ENCODE measurements at regions not wholly inside any gene's neighbourhood (a gene's known extent, or its start where the extent isn't known, plus 50 kb on each side); places are given as distances from the start of the nearest gene placed in this dataset.

DNA sequence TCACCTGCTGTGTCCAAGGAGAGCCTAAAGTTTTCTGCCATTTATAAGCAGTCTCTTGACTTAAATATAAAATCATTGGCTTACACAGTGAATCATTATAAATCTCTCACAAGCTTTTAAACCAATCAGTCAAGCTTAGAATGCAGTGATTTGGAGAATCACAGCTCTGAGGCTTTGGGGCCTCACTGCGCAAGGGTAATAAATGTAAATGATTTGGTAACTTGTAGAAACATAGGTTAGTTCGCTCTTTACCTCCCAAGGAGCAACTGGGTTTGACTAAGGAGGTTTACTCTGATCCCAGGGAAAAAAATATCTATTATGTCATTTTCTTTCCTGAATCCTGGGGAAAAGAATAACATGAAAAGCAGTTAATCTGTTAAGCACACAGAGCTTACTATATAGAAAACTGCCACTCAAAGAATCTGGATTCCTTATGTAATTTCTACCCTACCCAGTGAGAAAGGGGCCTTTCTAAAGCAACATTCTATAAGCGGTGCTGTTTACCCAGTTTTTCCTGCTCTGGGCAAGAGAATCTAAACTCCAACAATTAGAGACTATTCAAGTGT is 128.2 kb downstream of the MZT1 start:
- Histone ChIP-seq H3K36me3 (ENCODE audit: insufficient read depth, low read length) (no peaks in the 10 kb centered on the region), H3K4me1 (ENCODE audit: insufficient read depth, low read length, poor library complexity, severe bottlenecking) (no peaks in the 10 kb centered on the region), H4K20me1 (ENCODE audit: insufficient read depth, low read length, poor library complexity, severe bottlenecking) (no peaks in the 10 kb centered on the region), H3K4me2 (ENCODE audit: low read depth, low read length, poor library complexity, severe bottlenecking) (no peak overlapping the region), H3F3A (ENCODE audit: low read depth) (no peaks in the 10 kb centered on the region), H3K4me3 (ENCODE audit: low read length, poor library complexity, severe bottlenecking) (no peak overlapping the region), H3K79me2 (ENCODE audit: insufficient read depth, low read length) (no peaks in the 10 kb centered on the region), H3K27me3 (ENCODE audit: insufficient read depth, low read length, poor library complexity, severe bottlenecking) (no peaks in the 10 kb centered on the region), H3K9me3 (ENCODE audit: insufficient read depth, low read depth, low read length) (no peaks in the 10 kb centered on the region), H3K9ac (ENCODE audit: low read depth, low read length, poor library complexity, severe bottlenecking) (no peak overlapping the region), H2AFZ (ENCODE audit: low read length) (no peak overlapping the region), H3K9me2 (replicated peaks; ENCODE audit: low read depth, low read length) (no peaks in the 10 kb centered on the region)
- no peak for TF ChIP-seq EZH2phosphoT487 (IDR thresholded peaks at IDR 0.05; ENCODE audit: borderline replicate concordance)
- TF ChIP-seq CTCF (conservative IDR thresholded peaks at IDR 0.05; ENCODE audit: low read length) = no peak

DNA sequence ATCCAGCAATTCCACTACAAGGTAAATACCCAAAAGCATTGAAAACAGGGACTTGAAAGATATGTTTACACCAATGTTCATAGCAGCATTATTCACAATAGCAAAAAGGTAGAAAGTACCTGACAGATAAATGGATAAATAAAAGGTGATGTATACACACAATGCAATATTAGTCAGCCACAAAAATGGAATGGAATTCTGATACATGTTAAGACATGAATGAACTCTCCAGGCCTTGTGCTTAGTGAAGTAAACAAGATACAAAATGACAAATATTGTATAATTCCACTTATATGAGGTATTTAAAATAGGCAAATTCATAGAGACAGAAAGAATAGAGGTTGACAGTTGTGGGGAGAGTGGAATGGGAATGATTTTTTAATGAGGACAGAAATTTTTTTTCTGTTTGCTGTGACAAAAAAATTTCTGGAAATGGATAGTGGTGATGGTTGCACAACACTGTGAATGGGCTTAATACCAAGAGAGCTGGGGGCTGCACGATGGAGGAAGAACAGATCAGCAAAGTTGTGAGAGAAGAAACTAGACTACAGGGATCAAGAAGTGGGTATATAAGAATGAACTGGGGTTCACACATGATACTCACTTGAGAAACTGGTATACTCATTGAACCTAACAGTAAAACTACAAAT is 137.2 kb downstream of the MZT1 start:
- Histone ChIP-seq H2AFZ (ENCODE audit: low read length) (no peak overlapping the region), H3K9me3 (ENCODE audit: insufficient read depth, low read depth, low read length) (no peaks in the 10 kb centered on the region; the same call in 1 of the 2 replicates), H3F3A (ENCODE audit: low read depth) (no peaks in the 10 kb centered on the region), H4K20me1 (ENCODE audit: insufficient read depth, low read length, poor library complexity, severe bottlenecking) (no peaks in the 10 kb centered on the region), H3K9ac (ENCODE audit: low read depth, low read length, poor library complexity, severe bottlenecking) (no peak overlapping the region), H3K4me3 (ENCODE audit: low read length, poor library complexity, severe bottlenecking) (no peak overlapping the region), H3K79me2 (ENCODE audit: insufficient read depth, low read length) (no peaks in the 10 kb centered on the region), H3K4me1 (ENCODE audit: insufficient read depth, low read length, poor library complexity, severe bottlenecking) (no peaks in the 10 kb centered on the region), H3K4me2 (ENCODE audit: low read depth, low read length, poor library complexity, severe bottlenecking) (no peak overlapping the region), H3K36me3 (ENCODE audit: insufficient read depth, low read length) (no peaks in the 10 kb centered on the region), H3K27me3 (ENCODE audit: insufficient read depth, low read length, poor library complexity, severe bottlenecking) (no peaks in the 10 kb centered on the region), H3K9me2 (replicated peaks; ENCODE audit: low read depth, low read length) (no peaks in the 10 kb centered on the region)
- no peak for TF ChIP-seq CTCF (conservative IDR thresholded peaks at IDR 0.05; ENCODE audit: low read length)

DNA sequence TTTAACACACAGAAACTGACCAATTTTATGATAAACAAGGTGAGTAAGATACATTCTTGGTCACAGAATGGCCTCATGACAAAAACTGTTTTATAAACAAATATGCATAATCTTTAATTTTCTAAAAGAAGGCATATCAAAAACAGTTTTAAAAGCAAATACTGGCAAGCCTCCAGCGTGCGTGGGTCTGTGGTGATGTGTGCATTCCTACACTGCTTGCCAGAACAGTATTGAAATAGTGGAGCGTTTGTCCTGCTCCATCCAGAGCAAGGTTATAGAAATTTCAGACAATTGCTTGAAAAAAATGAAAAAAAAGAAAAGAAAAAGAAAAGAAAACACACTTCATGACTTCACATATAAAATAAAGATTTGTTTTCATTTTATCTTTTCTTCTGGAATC is 140.9 kb downstream of the MZT1 start:
- Histone ChIP-seq H3K36me3 (ENCODE audit: insufficient read depth, low read length) (no peaks in the 10 kb centered on the region), H3K4me2 (ENCODE audit: low read depth, low read length, poor library complexity, severe bottlenecking) (no peak overlapping the region), H3K79me2 (ENCODE audit: insufficient read depth, low read length) (no peaks in the 10 kb centered on the region), H3K4me1 (ENCODE audit: insufficient read depth, low read length, poor library complexity, severe bottlenecking) (no peaks in the 10 kb centered on the region), H4K20me1 (ENCODE audit: insufficient read depth, low read length, poor library complexity, severe bottlenecking) (no peaks in the 10 kb centered on the region), H3K9ac (ENCODE audit: low read depth, low read length, poor library complexity, severe bottlenecking) (no peak overlapping the region), H3K9me2 (replicated peaks; ENCODE audit: low read depth, low read length) (no peaks in the 10 kb centered on the region), H2AFZ (ENCODE audit: low read length) (no peak overlapping the region), H3K27me3 (ENCODE audit: insufficient read depth, low read length, poor library complexity, severe bottlenecking) (no peaks in the 10 kb centered on the region), H3K9me3 (ENCODE audit: insufficient read depth, low read depth, low read length) (no peaks in the 10 kb centered on the region), H3F3A (ENCODE audit: low read depth) (no peaks in the 10 kb centered on the region), H3K4me3 (ENCODE audit: low read length, poor library complexity, severe bottlenecking) (no peak overlapping the region)
- TF ChIP-seq CTCF (conservative IDR thresholded peaks at IDR 0.05; ENCODE audit: low read length) = no peak
- no peak for TF ChIP-seq EZH2phosphoT487 (IDR thresholded peaks at IDR 0.05; ENCODE audit: borderline replicate concordance)

Measured in Loucy (cell line).